T-helper 1 cell (primary cell): ENCODE measurements at regions not wholly inside any gene's neighbourhood (a gene's known extent, or its start where the extent isn't known, plus 50 kb on each side); places are given as distances from the start of the nearest gene placed in this dataset.
"Not testable (repeated sequence)": the region's sequence is repeated elsewhere in the genome, so short reads cannot be mapped to it uniquely, and the experiment has no call there.

Source experiments
- DNase-seq, 5 donors: peaks; one replicate each; pipeline ENCODE4 v3.0.0-alpha.2; 2012 to 2020

- DNase-seq: no peak
Observed at GRCh38 chr14:76264384-76264783, 111.6 kb upstream of the ESRRB start.

- DNase-seq: peak in 1 of 5 donors; percentile 1
Observed at GRCh38 chr14:76267322-76268046, 108.5 kb upstream of the ESRRB start.

- no peak for DNase-seq
Observed at GRCh38 chr14:76268047-76268431, 107.9 kb upstream of the ESRRB start.

GRCh38 chr14:76268700-76269099 is 107.2 kb upstream of the ESRRB start:
- no peak for DNase-seq

GRCh38 chr14:76271041-76271755 is 104.7 kb upstream of the ESRRB start:
- no peak for DNase-seq

GRCh38 chr14:76272349-76272748 is 103.6 kb upstream of the ESRRB start:
- no peak for DNase-seq

- no peak for DNase-seq
Observed at GRCh38 chr14:76272774-76273173, 103.2 kb upstream of the ESRRB start.

- no peak for DNase-seq
Observed at GRCh38 chr14:76273346-76273745, 102.6 kb upstream of the ESRRB start.

- DNase-seq: no peak
Observed at GRCh38 chr14:76274324-76274723, 101.6 kb upstream of the ESRRB start.

- DNase-seq: no peak
Observed at GRCh38 chr14:76277586-76278130, 98.3 kb upstream of the ESRRB start.

- no peak for DNase-seq
Observed at GRCh38 chr14:76280221-76280620, 95.7 kb upstream of the ESRRB start.

GRCh38 chr14:76282581-76282980 is 93.4 kb upstream of the ESRRB start:
- no peak for DNase-seq

- no peak for DNase-seq
Observed at GRCh38 chr14:76287063-76287462, 88.9 kb upstream of the ESRRB start.

- DNase-seq: no peak
Observed at GRCh38 chr14:76289276-76289675, 86.7 kb upstream of the ESRRB start.

GRCh38 chr14:76292561-76292960 is 83.4 kb upstream of the ESRRB start:
- DNase-seq: no peak

GRCh38 chr14:76293221-76293620 is 82.7 kb upstream of the ESRRB start:
- DNase-seq: no peak

- DNase-seq: no peak
Observed at GRCh38 chr14:76293923-76294322, 82.0 kb upstream of the ESRRB start.

GRCh38 chr14:76294876-76295275 is 81.1 kb upstream of the ESRRB start:
- DNase-seq: no peak

- no peak for DNase-seq
Observed at GRCh38 chr14:76298896-76299295, 77.0 kb upstream of the ESRRB start.

GRCh38 chr14:76303188-76303587 is 72.7 kb upstream of the ESRRB start:
- not testable (repeated sequence) for DNase-seq

- DNase-seq: no peak
Observed at GRCh38 chr14:76304536-76305267, 71.2 kb upstream of the ESRRB start.

GRCh38 chr14:76305268-76305826 is 70.6 kb upstream of the ESRRB start:
- DNase-seq: no peak

GRCh38 chr14:76306131-76306530 is 69.8 kb upstream of the ESRRB start:
- no peak for DNase-seq
